Lower lobe of right lung (tissue), 2 donors: ENCODE measurements at regions not wholly inside any gene's neighbourhood (a gene's known extent, or its start where the extent isn't known, plus 50 kb on each side); places are given as distances from the start of the nearest gene placed in this dataset.

Experiments
- ATAC-seq, 2 donors: fragments of 200-7000 bp; cut with Tn5 transposase; one replicate each; pipeline ENCODE4 v1.9.1; 2020 to 2022; ENCODE audit warnings: mild to moderate bottlenecking in 2 of 2, moderate library complexity in 2 of 2
- DNase-seq: peaks from one replicate; pipeline ENCODE4 v3.0.0-alpha.2; 2020
- H3K27ac ChIP-seq: fragments of 200-600 bp; one replicate; pipeline ENCODE4 v1.8.0; 2022
- H3K27me3 ChIP-seq: fragments of 200-600 bp; one replicate; pipeline ENCODE4 v1.8.0; 2022; ENCODE audit warnings: low read depth
- H3K36me3 ChIP-seq: fragments of 200-600 bp; one replicate; pipeline ENCODE4 v1.8.0; 2022; ENCODE audit warnings: mild to moderate bottlenecking
- H3K4me1 ChIP-seq: fragments of 200-600 bp; one replicate; pipeline ENCODE4 v1.8.0; 2022
- H3K4me3 ChIP-seq: fragments of 200-600 bp; one replicate; pipeline ENCODE4 v1.8.0; 2022; ENCODE audit warnings: mild to moderate bottlenecking
- H3K9me3 ChIP-seq: fragments of 200-600 bp; one replicate; pipeline ENCODE4 v1.8.0; 2022
- CTCF ChIP-seq: fragments of 200-600 bp; IDR thresholded peaks from one replicate; pipeline ENCODE4 v1.8.0; 2022; ENCODE audit warnings: antibody characterized with exemption, mild to moderate bottlenecking
- intact Hi-C: fragments of 100-400 bp; cut with DNase I; formaldehyde crosslinking; loops from one replicate; pipeline ENCODE4 v1.11.0; 2022
- donor health status: DM: no; HTN: yes; CAD: no; lungs with severe emphysema.

GRCh38 chrX:137431693-137432488 lies 134.0 kb upstream of the ZIC3 start:
- Histone ChIP-seq H3K4me3 (no peak overlapping the region), H3K27me3 (peaks cover 29% of the 10 kb centered on the region), H3K27ac (no peak overlapping the region), H3K9me3 (no peaks in the 10 kb centered on the region), H3K4me1 (peaks cover 11% of the 10 kb centered on the region), H3K36me3 (no peaks in the 10 kb centered on the region)
- ATAC-seq (no peak), DNase-seq (no peak)
- intact Hi-C loops = no loop called here
- no peak for TF ChIP-seq CTCF

GRCh38 chrX:137430984-137431475 lies 134.9 kb upstream of the ZIC3 start:
- intact Hi-C loops = no loop called here
- Histone ChIP-seq H3K27me3 (peaks cover 35% of the 10 kb centered on the region), H3K4me1 (peaks cover 14% of the 10 kb centered on the region), H3K4me3 (no peak overlapping the region), H3K36me3 (no peaks in the 10 kb centered on the region), H3K9me3 (no peaks in the 10 kb centered on the region), H3K27ac (no peak overlapping the region)
- ATAC-seq (no peak), DNase-seq (no peak)
- TF ChIP-seq CTCF = no peak

- intact Hi-C loops = no loop called here
Measured at GRCh38 chrX:137430301-137430700, 135.6 kb upstream of the ZIC3 start.

GRCh38 chrX:137428766-137429591 lies 136.9 kb upstream of the ZIC3 start:
- intact Hi-C loops = no loop called here
- peaks cover 51% of the 10 kb centered on the region for H3K27me3 ChIP-seq

More at GRCh38 chrX:137430301-137430700, 135.6 kb upstream of the ZIC3 start:
- DNase-seq (no peak), ATAC-seq (no peak)
- Histone ChIP-seq H3K4me3 (no peak overlapping the region), H3K4me1 (peaks cover 14% of the 10 kb centered on the region), H3K9me3 (no peaks in the 10 kb centered on the region), H3K27me3 (peaks cover 40% of the 10 kb centered on the region), H3K36me3 (no peaks in the 10 kb centered on the region), H3K27ac (no peak overlapping the region)
- TF ChIP-seq CTCF = no peak

More at GRCh38 chrX:137428766-137429591, 136.9 kb upstream of the ZIC3 start:
- Histone ChIP-seq H3K36me3 (no peaks in the 10 kb centered on the region), H3K9me3 (no peaks in the 10 kb centered on the region), H3K27ac (no peak overlapping the region), H3K4me3 (peak overlapping the region; percentile 56), H3K4me1 (peaks cover 14% of the 10 kb centered on the region)
- DNase-seq (no peak), ATAC-seq (no peak)
- no peak for TF ChIP-seq CTCF
